Bronchial epithelial cell (primary cell): ENCODE measurements at regions not wholly inside any gene's neighbourhood (a gene's known extent, or its start where the extent isn't known, plus 50 kb on each side); places are given as distances from the start of the nearest gene placed in this dataset.
A peak's percentile ranks its signal among the peaks of the same experiment; 100 is the strongest.

Source experiments
- DNase-seq: peaks from one replicate; pipeline ENCODE4 v3.0.0-alpha.2; 2010; ENCODE audit warnings: low read depth
- FAIRE-seq: peaks from 2 replicates; lab custom pipeline; 2011; peaks lifted over from hg19 to GRCh38; lab: Jason Lieb, UNC
- H3K27me3 ChIP-seq: 2 replicates; pipeline ENCODE4 v1.5.1; 2011; ENCODE audit warnings: low read length; ENCODE audit not compliant: control insufficient read depth, insufficient read depth
- H3K36me3 ChIP-seq: 2 replicates; pipeline ENCODE4 v1.5.1; 2011; ENCODE audit warnings: low read length; ENCODE audit not compliant: control insufficient read depth, insufficient read depth
- H3K4me3 ChIP-seq: 2 replicates; pipeline ENCODE4 v1.5.1; 2011; ENCODE audit warnings: mild to moderate bottlenecking, low read depth, low read length, control low read depth
- CTCF ChIP-seq: IDR thresholded peaks from 2 replicates; pipeline ENCODE4 v1.5.1; 2011; ENCODE audit warnings: mild to moderate bottlenecking, moderate library complexity, low read length, control low read depth, inconsistent platforms; ENCODE audit not compliant: insufficient read depth, severe bottlenecking

GRCh38 chr2:116716444-116716843 is 1098.0 kb upstream of the DDX18 start:
- no peaks in the 10 kb centered on the region for H3K36me3 ChIP-seq
- H3K27me3 ChIP-seq = no peaks in the 10 kb centered on the region
- no peak for TF ChIP-seq CTCF
- DNase-seq = peak; percentile 8
- H3K4me3 ChIP-seq = no peak overlapping the region
- no peak for FAIRE-seq

- Histone ChIP-seq H3K4me3 (no peak overlapping the region), H3K27me3 (no peaks in the 10 kb centered on the region), H3K36me3 (no peaks in the 10 kb centered on the region)
- FAIRE-seq (no peak), DNase-seq (no peak)
- no peak for TF ChIP-seq CTCF
Observed at GRCh38 chr2:116717832-116718231, 1096.7 kb upstream of the DDX18 start.

- H3K4me3 ChIP-seq = no peak overlapping the region
- FAIRE-seq = no peak
- no peaks in the 10 kb centered on the region for H3K27me3 ChIP-seq
- TF ChIP-seq CTCF = no peak
- peak; percentile 12 for DNase-seq
- no peaks in the 10 kb centered on the region for H3K36me3 ChIP-seq
Observed at GRCh38 chr2:116718451-116718850, 1096.0 kb upstream of the DDX18 start.

GRCh38 chr2:116719836-116720235 is 1094.7 kb upstream of the DDX18 start:
- Histone ChIP-seq H3K27me3 (no peaks in the 10 kb centered on the region), H3K4me3 (no peak overlapping the region), H3K36me3 (no peaks in the 10 kb centered on the region)
- FAIRE-seq (no peak), DNase-seq (peak; percentile 64)
- TF ChIP-seq CTCF = no peak

GRCh38 chr2:116724550-116724949 is 1089.9 kb upstream of the DDX18 start:
- no peak for TF ChIP-seq CTCF
- DNase-seq (peak; percentile 30), FAIRE-seq (no peak)
- Histone ChIP-seq H3K27me3 (no peaks in the 10 kb centered on the region), H3K4me3 (no peak overlapping the region), H3K36me3 (no peaks in the 10 kb centered on the region)

GRCh38 chr2:116732322-116732721 is 1082.2 kb upstream of the DDX18 start:
- H3K27me3 ChIP-seq = no peaks in the 10 kb centered on the region
- FAIRE-seq (no peak), DNase-seq (no peak)
- H3K36me3 ChIP-seq = no peaks in the 10 kb centered on the region
- no peak for TF ChIP-seq CTCF
- no peak overlapping the region for H3K4me3 ChIP-seq
